H1 (cell line): ENCODE measurements at regions not wholly inside any gene's neighbourhood (a gene's known extent, or its start where the extent isn't known, plus 50 kb on each side); places are given as distances from the start of the nearest gene placed in this dataset.

Source experiments
- CTCF ChIA-PET: fragments of 300-600 bp; sonication (Branson Sonifier 250); formaldehyde crosslinking; loops from one replicate; lab custom pipeline; 2021; ENCODE audit not compliant: partially characterized antibody; lab: Charles Lee
- POLR2A ChIA-PET: fragments of 300-600 bp; sonication (Branson Sonifier 250); formaldehyde crosslinking; loops from one replicate; lab custom pipeline; 2021; ENCODE audit warnings: inconsistent platforms; ENCODE audit not compliant: partially characterized antibody; lab: Charles Lee
- DNase-seq, 2 experiments: peaks; one replicate each; pipeline versions ENCODE4 v3.0.0 to v3.0.0-alpha.2; 2010 to 2022; ENCODE audit warnings: low spot score in 2 of 2, low read depth in 1 of 2, mixed read lengths in 1 of 2
- FAIRE-seq: peaks from 2 replicates; lab custom pipeline; 2011; peaks lifted over from hg19 to GRCh38; lab: Jason Lieb, UNC
- H2AFZ ChIP-seq: 2 replicates; pipeline ENCODE4 v1.8.1; 2012; ENCODE audit warnings: low read length, inconsistent platforms
- H2AK5ac ChIP-seq: 2 replicates; pipeline ENCODE4 v1.6.1; 2013; ENCODE audit warnings: low read depth, low read length
- H2BK120ac ChIP-seq: replicated peaks from 2 replicates; pipeline ENCODE3; 2013; ENCODE audit warnings: low read depth, low read length, inconsistent platforms
- H2BK12ac ChIP-seq: 2 replicates; pipeline ENCODE4 v1.6.1; 2013; ENCODE audit warnings: low read depth, low read length
- H2BK15ac ChIP-seq: 2 replicates; pipeline ENCODE4 v1.6.1; 2013; ENCODE audit warnings: low read length
- H2BK20ac ChIP-seq: 2 replicates; pipeline ENCODE4 v1.6.1; 2013; ENCODE audit warnings: low read length
- H2BK5ac ChIP-seq: 2 replicates; pipeline ENCODE4 v1.6.1; 2013; ENCODE audit warnings: low read depth, low read length
- H3K14ac ChIP-seq: 2 replicates; pipeline ENCODE4 v1.6.1; 2013; ENCODE audit warnings: inconsistent platforms; ENCODE audit not compliant: insufficient read length
- H3K18ac ChIP-seq: 2 replicates; pipeline ENCODE4 v1.6.1; 2013; ENCODE audit warnings: low read length; ENCODE audit errors: extremely low read depth
- H3K23ac ChIP-seq: 2 replicates; pipeline ENCODE4 v1.6.1; 2013; ENCODE audit warnings: inconsistent platforms; ENCODE audit not compliant: insufficient read length
- H3K23me2 ChIP-seq: 2 replicates; pipeline ENCODE4 v1.6.1; 2013; ENCODE audit warnings: low read depth, low read length
- H3K27ac ChIP-seq: 2 replicates; pipeline ENCODE4 v1.6.1; 2011; ENCODE audit warnings: low read depth, low read length, inconsistent platforms
- H3K27me3 ChIP-seq, 4 experiments: replicated peaks in 1 of 4; 1 replicate in 1 of 4; 2 replicates in 3 of 4; pipeline versions ENCODE4 v1.6.1 to v1.8.1; 2011 to 2013; ENCODE audit warnings: low read length in 3 of 4, mild to moderate bottlenecking in 3 of 4, inconsistent platforms in 2 of 4, mixed read lengths in 2 of 4, moderate library complexity in 1 of 4; ENCODE audit not compliant: control insufficient read depth in 3 of 4, insufficient read depth in 3 of 4; ENCODE audit errors: extremely low read depth in 1 of 4
- H3K36me3 ChIP-seq, 4 experiments: 2 replicates each; pipeline versions ENCODE4 v1.6.1 to v1.8.1; 2011 to 2013; ENCODE audit warnings: mild to moderate bottlenecking in 4 of 4, low read length in 3 of 4, moderate library complexity in 2 of 4, control low read depth in 1 of 4, inconsistent platforms in 1 of 4; ENCODE audit not compliant: insufficient read depth in 4 of 4, control insufficient read depth in 2 of 4
- H3K4ac ChIP-seq: replicated peaks from 2 replicates; pipeline ENCODE3; 2013; ENCODE audit warnings: low read length, low read depth, mixed read lengths, inconsistent platforms; ENCODE audit not compliant: insufficient read length
- H3K4me1 ChIP-seq, 4 experiments: replicated peaks in 1 of 4; 1 replicate in 1 of 4; 2 replicates in 3 of 4; pipeline versions ENCODE4 v1.6.1 to v1.8.1; 2011 to 2013; ENCODE audit warnings: low read length in 3 of 4, inconsistent platforms in 2 of 4, mixed read lengths in 1 of 4; ENCODE audit not compliant: insufficient read depth in 4 of 4, control insufficient read depth in 3 of 4
- H3K4me2 ChIP-seq, 2 experiments: 2 replicates each; pipeline versions ENCODE4 v1.6.1 to v1.8.1; 2011 to 2013; ENCODE audit warnings: low read depth in 2 of 2, low read length in 2 of 2, control low read depth in 1 of 2, inconsistent platforms in 1 of 2, mild to moderate bottlenecking in 1 of 2; ENCODE audit not compliant: insufficient read depth in 1 of 2
- H3K4me3 ChIP-seq, 4 experiments: fragments of 200-600, 300-600 bp in 1 of 4; sonication (generic), shearing (Covaris generic), sonication (Bioruptor Twin) in 1 of 4; 2 replicates each; pipeline versions ENCODE4 v1.5.1 to v1.8.1; 2011 to 2016; ENCODE audit warnings: low read length in 4 of 4, low read depth in 3 of 4, control low read depth in 2 of 4, inconsistent platforms in 2 of 4, mild to moderate bottlenecking in 2 of 4, mixed read lengths in 1 of 4, moderate library complexity in 1 of 4; ENCODE audit not compliant: insufficient read depth in 2 of 4; ENCODE audit errors: extremely low read depth in 1 of 4
- H3K56ac ChIP-seq: replicated peaks from 2 replicates; pipeline ENCODE3; 2013; ENCODE audit warnings: low read depth, mild to moderate bottlenecking, mixed read lengths, low read length, inconsistent platforms; ENCODE audit not compliant: insufficient read length
- H3K79me1 ChIP-seq: 2 replicates; pipeline ENCODE4 v1.6.1; 2013; ENCODE audit warnings: low read depth, low read length, control low read depth
- H3K79me2 ChIP-seq, 2 experiments: 2 replicates each; pipeline versions ENCODE4 v1.6.1 to v1.8.1; 2012 to 2013; ENCODE audit warnings: low read length in 2 of 2, mild to moderate bottlenecking in 2 of 2, inconsistent platforms in 1 of 2; ENCODE audit not compliant: insufficient read depth in 2 of 2, control insufficient read depth in 1 of 2
- H3K9ac ChIP-seq, 4 experiments: replicated peaks in 1 of 4; 1 replicate in 1 of 4; 2 replicates in 3 of 4; pipeline versions ENCODE4 v1.6.1 to v1.8.1; 2011 to 2013; ENCODE audit warnings: low read depth in 3 of 4, low read length in 3 of 4, control low read depth in 2 of 4, mild to moderate bottlenecking in 2 of 4, moderate library complexity in 2 of 4, inconsistent platforms in 1 of 4; ENCODE audit errors: extremely low read depth in 1 of 4
- H3K9me3 ChIP-seq, 2 experiments: 2 replicates each; pipeline versions ENCODE4 v1.6.1 to v1.8.1; 2012 to 2013; ENCODE audit warnings: mild to moderate bottlenecking in 2 of 2, moderate library complexity in 2 of 2, control low read depth in 1 of 2, inconsistent platforms in 1 of 2, low read depth in 1 of 2, low read length in 1 of 2, mixed read lengths in 1 of 2; ENCODE audit not compliant: insufficient read depth in 2 of 2
- H4K20me1 ChIP-seq, 2 experiments: replicated peaks in 1 of 2; 2 replicates each; pipeline versions ENCODE3 to v1.8.1; 2011 to 2013; ENCODE audit warnings: inconsistent platforms in 2 of 2, low read length in 2 of 2, mild to moderate bottlenecking in 1 of 2; ENCODE audit not compliant: insufficient read depth in 2 of 2, control insufficient read depth in 1 of 2
- H4K5ac ChIP-seq: 2 replicates; pipeline ENCODE4 v1.6.1; 2013; ENCODE audit warnings: low read length, low read depth, mixed read lengths, inconsistent platforms; ENCODE audit not compliant: insufficient read length
- H4K8ac ChIP-seq: 2 replicates; pipeline ENCODE4 v1.8.0; 2013; ENCODE audit warnings: mild to moderate bottlenecking, moderate library complexity, low read length, inconsistent platforms; ENCODE audit not compliant: insufficient read depth; ENCODE audit errors: extremely low read depth
- H4K91ac ChIP-seq: replicated peaks from 2 replicates; pipeline ENCODE3; 2013; ENCODE audit warnings: low read length, mixed read lengths, inconsistent platforms; ENCODE audit not compliant: insufficient read length
- E2F6 ChIP-seq: IDR thresholded peaks from 2 replicates; pipeline ENCODE4 v1.6.1; 2012; ENCODE audit warnings: inconsistent platforms
- EZH2 ChIP-seq: fragments of 200-600 bp; sonication (generic); IDR thresholded peaks from 2 replicates; pipeline ENCODE4 v1.7.1; 2012; ENCODE audit warnings: low read depth, mild to moderate bottlenecking, moderate library complexity, low read length, inconsistent platforms; ENCODE audit not compliant: severe bottlenecking
- MAX ChIP-seq: IDR thresholded peaks from 2 replicates; pipeline ENCODE4 v1.6.1; 2012; ENCODE audit warnings: inconsistent platforms
- NANOG ChIP-seq: IDR thresholded peaks from 2 replicates; pipeline ENCODE4 v1.6.1; 2011; ENCODE audit warnings: low read length, low read depth, mild to moderate bottlenecking, inconsistent platforms; ENCODE audit not compliant: insufficient read depth, poor library complexity, severe bottlenecking
- PHF8 ChIP-seq: fragments of 200-600 bp; sonication (generic); conservative IDR thresholded peaks from 2 replicates; pipeline ENCODE4 v1.7.1; 2012; ENCODE audit warnings: low read depth, mild to moderate bottlenecking, inconsistent platforms, low read length, moderate library complexity
- POLR2AphosphoS5 ChIP-seq: IDR thresholded peaks from 2 replicates; pipeline ENCODE4 v1.6.1; 2011; ENCODE audit warnings: low read depth, low read length
- RBBP5 ChIP-seq: IDR thresholded peaks from 2 replicates; pipeline ENCODE4 v1.7.1; 2012; ENCODE audit warnings: low read depth, mild to moderate bottlenecking, inconsistent platforms, low read length, moderate library complexity, borderline replicate concordance
- RXRA ChIP-seq: IDR thresholded peaks from 2 replicates; pipeline ENCODE4 v1.6.1; 2011; ENCODE audit warnings: low read depth, mild to moderate bottlenecking, low read length, moderate library complexity; ENCODE audit not compliant: insufficient read depth
- SAP30 ChIP-seq: fragments of 300-600 bp; sonication (generic); IDR thresholded peaks from 2 replicates; pipeline ENCODE4 v1.7.1; 2012; ENCODE audit warnings: low read length, moderate library complexity, mild to moderate bottlenecking, inconsistent platforms; ENCODE audit not compliant: insufficient read depth, insufficient replicate concordance
- SP1 ChIP-seq: IDR thresholded peaks from 2 replicates; pipeline ENCODE4 v1.6.1; 2011; ENCODE audit warnings: low read depth, low read length
- TAF1 ChIP-seq: IDR thresholded peaks from 2 replicates; pipeline ENCODE4 v1.6.1; 2011; ENCODE audit warnings: mild to moderate bottlenecking, low read depth, low read length
- TCF12 ChIP-seq: IDR thresholded peaks from 2 replicates; pipeline ENCODE4 v1.6.1; 2011; ENCODE audit warnings: low read depth, mild to moderate bottlenecking, low read length
- TEAD4 ChIP-seq: IDR thresholded peaks from 2 replicates; pipeline ENCODE4 v1.6.1; 2012; ENCODE audit warnings: low read depth, low read length, inconsistent platforms, mixed read lengths
- WGBS, 2 experiments: shearing (Covaris generic) in 1 of 2; methylation state at CpG; one replicate each; pipeline versions ENCODE4 v1.1.6 to v1.1.7; 2013 to 2015; ENCODE audit warnings: low lambda C conversion rate in 2 of 2, mixed read lengths in 2 of 2, inconsistent platforms in 1 of 2, low coverage in 1 of 2, missing lambda C conversion rate in 1 of 2; ENCODE audit not compliant: insufficient replicate concordance in 2 of 2, insufficient coverage in 1 of 2, insufficient read length in 1 of 2; ENCODE audit errors: extremely low coverage in 1 of 2, missing lambda C conversion rate in 1 of 2; 5-methylcytosine and 5-hydroxymethylcytosine counted together

DNA sequence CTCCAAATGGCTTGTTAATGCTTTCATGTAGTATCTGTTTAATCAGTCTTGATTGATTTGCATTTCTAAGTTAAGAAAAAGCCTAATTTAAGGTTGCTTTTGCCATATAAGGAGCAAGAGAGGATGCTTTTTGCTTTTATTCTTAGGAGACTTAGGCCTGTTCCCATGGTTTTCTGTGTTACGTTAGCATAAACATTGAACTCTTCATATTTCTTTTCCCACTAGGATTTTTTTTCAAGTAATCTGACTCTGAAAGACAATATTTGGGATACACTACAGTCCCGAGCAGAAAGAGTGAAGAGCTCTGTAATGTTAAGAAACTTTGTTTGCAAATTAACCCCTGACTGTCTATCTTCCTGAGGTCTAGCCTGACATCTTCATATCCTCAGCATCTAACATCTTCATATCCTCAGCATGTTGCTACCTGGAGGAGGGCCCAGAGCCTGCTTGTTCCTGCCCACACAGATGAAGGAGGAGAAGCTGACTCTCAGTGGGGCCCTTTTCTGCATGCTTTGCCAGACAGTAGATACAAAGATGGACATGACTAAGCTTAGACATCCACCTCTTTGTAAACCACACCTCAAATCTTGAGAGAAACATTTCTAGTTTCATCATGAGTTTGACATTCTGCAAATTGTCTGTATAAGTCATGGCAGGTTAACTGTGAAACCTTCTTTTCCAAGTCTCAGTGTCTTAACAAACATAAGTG, 86.2 kb upstream of the COL6A5 start:
- CTCF ChIA-PET = interaction anchor here (1.6 kb wide), 1 partner anchor 16 kb away, joined by 3 read pairs; no protein-coding TSS in a partner anchor
- no peak for TF ChIP-seq E2F6
- TF ChIP-seq RXRA = no peak
- TF ChIP-seq SP1 = no peak
- TF ChIP-seq RBBP5 = no peak
- no peak for TF ChIP-seq NANOG
- TF ChIP-seq SAP30 = no peak
- TF ChIP-seq POLR2AphosphoS5 = no peak
- no peak for TF ChIP-seq PHF8
- TF ChIP-seq MAX = no peak
- TF ChIP-seq TCF12 = no peak
- TF ChIP-seq EZH2 = no peak
- no peak for TF ChIP-seq TEAD4
- TF ChIP-seq TAF1 = no peak

More for the DNA sequence above, 86.2 kb upstream of the COL6A5 start:
- H2AK5ac ChIP-seq = no peak overlapping the region
- no peak for FAIRE-seq
- H3K79me2 ChIP-seq = no peaks in the 10 kb centered on the region
- no peaks in the 10 kb centered on the region; a peak in 1 of 7 replicates for H3K27me3 ChIP-seq
- no peak overlapping the region for H2AFZ ChIP-seq
- H3K4ac ChIP-seq = no peak overlapping the region
- H3K56ac ChIP-seq = no peak overlapping the region
- no peak overlapping the region for H4K8ac ChIP-seq
- no peaks in the 10 kb centered on the region for H3K79me1 ChIP-seq
- H3K23me2 ChIP-seq = no peaks in the 10 kb centered on the region
- WGBS, 2 experiments = 82% methylated on average over 2 of the region's 2 CpGs; no CpG with 5 or more reads in 1 of the 2 experiments
- DNase-seq = no peak
- H3K4me3 ChIP-seq = no peak overlapping the region
- H3K4me1 ChIP-seq = no peaks in the 10 kb centered on the region
- no peak overlapping the region for H2BK120ac ChIP-seq
- no peaks in the 10 kb centered on the region for H4K20me1 ChIP-seq
- no peak overlapping the region for H3K18ac ChIP-seq
- no peak overlapping the region for H2BK15ac ChIP-seq
- no peak overlapping the region for H2BK5ac ChIP-seq
- POLR2A ChIA-PET = no interaction called here
- no peak overlapping the region for H3K23ac ChIP-seq
- H2BK20ac ChIP-seq = no peak overlapping the region
- H3K36me3 ChIP-seq = no peaks in the 10 kb centered on the region
- H3K27ac ChIP-seq = no peak overlapping the region
- H4K91ac ChIP-seq = no peak overlapping the region
- no peak overlapping the region for H3K9ac ChIP-seq
- H3K9me3 ChIP-seq = no peaks in the 10 kb centered on the region
- H3K4me2 ChIP-seq = no peak overlapping the region
- H4K5ac ChIP-seq = no peak overlapping the region
- H3K14ac ChIP-seq = no peak overlapping the region
- no peak overlapping the region for H2BK12ac ChIP-seq
